ENCODE measurements at regions not wholly inside any gene's neighbourhood (a gene's known extent, or its start where the extent isn't known, plus 50 kb on each side); places are given as distances from the start of the nearest gene placed in this dataset.
"Not testable (repeated sequence)": the region's sequence is repeated elsewhere in the genome, so short reads cannot be mapped to it uniquely, and the experiment has no call there.

- DNase-seq: no peak
Measured at GRCh38 chr3:145088917-145089316, 1072.1 kb downstream of the PLOD2 start.

- no peak for DNase-seq
Measured at GRCh38 chr3:145089337-145089736, 1071.6 kb downstream of the PLOD2 start.

- no peak for DNase-seq
Measured at GRCh38 chr3:145094355-145094941, 1066.5 kb downstream of the PLOD2 start.

- DNase-seq: not testable (repeated sequence)
Measured at GRCh38 chr3:145111141-145111540, 1049.8 kb downstream of the PLOD2 start.

GRCh38 chr3:145116769-145117168, 1044.2 kb downstream of the PLOD2 start:
- DNase-seq: no peak

GRCh38 chr3:145118303-145118702, 1042.7 kb downstream of the PLOD2 start:
- no peak for DNase-seq

- DNase-seq: no peak
Measured at GRCh38 chr3:145124900-145125678, 1035.9 kb downstream of the PLOD2 start.

- DNase-seq: no peak
Measured at GRCh38 chr3:145133281-145133680, 1027.7 kb downstream of the PLOD2 start.

- no peak for DNase-seq
Measured at GRCh38 chr3:145134738-145135137, 1026.2 kb downstream of the PLOD2 start.

- DNase-seq: no peak
Measured at GRCh38 chr3:145144361-145144760, 1016.6 kb downstream of the PLOD2 start.

GRCh38 chr3:145145461-145145860, 1015.5 kb downstream of the PLOD2 start:
- DNase-seq: peak; percentile 87

GRCh38 chr3:145159640-145160039, 1001.3 kb downstream of the PLOD2 start:
- DNase-seq: no peak

GRCh38 chr3:145170121-145170520, 990.9 kb downstream of the PLOD2 start:
- DNase-seq: no peak

GRCh38 chr3:145175626-145176025, 985.4 kb downstream of the PLOD2 start:
- DNase-seq: no peak

- DNase-seq: no peak
Measured at GRCh38 chr3:145176907-145177306, 984.1 kb downstream of the PLOD2 start.

GRCh38 chr3:145177828-145178227, 983.2 kb downstream of the PLOD2 start:
- DNase-seq: no peak

- DNase-seq: no peak
Measured at GRCh38 chr3:145182196-145182911, 978.6 kb downstream of the PLOD2 start.

GRCh38 chr3:145183261-145183660, 977.7 kb downstream of the PLOD2 start:
- DNase-seq: no peak

- DNase-seq: peak; percentile 44
Measured at GRCh38 chr3:145188079-145188770, 972.8 kb downstream of the PLOD2 start.

GRCh38 chr3:145190138-145190537, 970.8 kb downstream of the PLOD2 start:
- DNase-seq: no peak

- DNase-seq: no peak
Measured at GRCh38 chr3:145190761-145191160, 970.2 kb downstream of the PLOD2 start.

GRCh38 chr3:145191543-145191942, 969.4 kb downstream of the PLOD2 start:
- peak; percentile 47 for DNase-seq
